ENCODE measurements at regions not wholly inside any gene's neighbourhood (a gene's known extent, or its start where the extent isn't known, plus 50 kb on each side); places are given as distances from the start of the nearest gene placed in this dataset.

DNA sequence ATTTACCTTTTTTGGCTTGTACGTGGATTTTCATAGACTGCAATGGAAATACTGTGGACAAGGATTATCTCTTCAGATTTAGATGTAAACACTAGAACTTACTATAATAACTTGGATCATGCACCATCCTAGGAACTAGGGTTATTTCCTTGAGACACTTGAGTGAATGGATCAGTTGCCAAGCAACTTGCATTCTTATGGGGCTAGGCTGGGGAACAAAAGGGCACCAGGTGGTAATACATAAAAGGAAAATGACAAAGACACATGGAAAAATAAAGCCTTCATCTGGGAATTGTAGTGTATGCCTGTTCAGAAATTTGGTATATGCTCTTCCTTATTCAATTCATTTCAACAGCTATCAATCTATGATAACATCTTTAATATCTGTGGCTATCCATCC lies 247.1 kb downstream of the SPRY1 start:
- CTCF ChIA-PET (ENCODE audit: partially characterized antibody): interaction anchor here (1.3 kb wide), 1 partner anchor 16 kb away, joined by 3 read pairs; no protein-coding TSS in a partner anchor
- Mint-ChIP-seq H3K4me1 (no peaks in the 10 kb centered on the region), H3K36me3 (no peaks in the 10 kb centered on the region), H3K27me3 (peaks cover 0 to 2% of the 10 kb centered on the region in 2 donors), H3K9me3 (peaks cover 0 to 5% (median 0%) of the 10 kb centered on the region in 8 donors), H3K4me3 (no peak overlapping the region), H3K27ac (no peak overlapping the region)
- H3K27me3 ChIP-seq (ENCODE audit: insufficient read depth, low read length): no peaks in the 10 kb centered on the region
- POLR2A ChIA-PET (ENCODE audit: partially characterized antibody): no interaction called here
- H3K27ac ChIP-seq (ENCODE audit: low read depth, low read length): no peak overlapping the region
- intact Hi-C loops (cut with micrococcal nuclease): no loop called here
- H3K4me1 ChIP-seq (ENCODE audit: insufficient read depth, low read length): no peaks in the 10 kb centered on the region
- no peaks in the 10 kb centered on the region for H3K36me3 ChIP-seq (ENCODE audit: insufficient read depth, low read length)
- H3K4me3 ChIP-seq (ENCODE audit: low read length in 2 of 2): no peak overlapping the region
- H3K9me3 ChIP-seq (ENCODE audit: control insufficient read depth in 1 of 2, low read length in 2 of 2): no peaks in the 10 kb centered on the region
- DNase-seq: no peak

DNA sequence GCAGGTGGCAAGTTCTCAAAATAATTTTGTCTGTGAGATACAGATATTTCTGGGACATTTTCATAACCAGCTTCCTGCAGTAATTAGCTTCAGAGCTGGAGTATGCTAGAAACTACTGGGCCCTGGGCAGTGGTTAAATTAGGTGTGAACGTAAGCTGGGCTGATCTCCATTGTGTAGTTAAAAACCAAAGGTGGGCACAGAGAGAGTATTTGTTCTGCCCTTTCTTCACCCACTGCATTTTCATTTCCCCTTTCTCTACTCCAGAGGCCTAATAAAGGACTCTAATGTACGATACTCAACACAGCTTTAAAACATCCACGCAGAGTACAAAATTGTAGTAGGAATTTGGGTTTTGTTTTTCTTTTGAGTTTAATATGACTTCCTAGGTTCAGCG lies 252.7 kb downstream of the SPRY1 start:
- intact Hi-C loops (cut with micrococcal nuclease): no loop called here
- H3K27me3 Mint-ChIP-seq: no peaks in the 10 kb centered on the region
- POLR2A ChIA-PET (ENCODE audit: partially characterized antibody): no interaction called here
- H3K4me3 Mint-ChIP-seq: no peak overlapping the region
- H3K27ac Mint-ChIP-seq: no peak overlapping the region
- Histone ChIP-seq H3K36me3 (ENCODE audit: insufficient read depth, low read length) (no peaks in the 10 kb centered on the region), H3K27ac (ENCODE audit: low read depth, low read length) (no peak overlapping the region), H3K27me3 (ENCODE audit: insufficient read depth, low read length) (no peaks in the 10 kb centered on the region), H3K4me3 (ENCODE audit: low read length in 2 of 2) (no peak overlapping the region), H3K9me3 (ENCODE audit: control insufficient read depth in 1 of 2, low read length in 2 of 2) (no peaks in the 10 kb centered on the region), H3K4me1 (ENCODE audit: insufficient read depth, low read length) (no peaks in the 10 kb centered on the region)
- H3K36me3 Mint-ChIP-seq: no peaks in the 10 kb centered on the region
- CTCF ChIA-PET (ENCODE audit: partially characterized antibody): interaction anchor here (1.5 kb wide), 1 partner anchor 85 kb away, joined by 3 read pairs; no protein-coding TSS in a partner anchor
- no peaks in the 10 kb centered on the region for H3K9me3 Mint-ChIP-seq
- H3K4me1 Mint-ChIP-seq: no peaks in the 10 kb centered on the region
- no peak for DNase-seq

DNA sequence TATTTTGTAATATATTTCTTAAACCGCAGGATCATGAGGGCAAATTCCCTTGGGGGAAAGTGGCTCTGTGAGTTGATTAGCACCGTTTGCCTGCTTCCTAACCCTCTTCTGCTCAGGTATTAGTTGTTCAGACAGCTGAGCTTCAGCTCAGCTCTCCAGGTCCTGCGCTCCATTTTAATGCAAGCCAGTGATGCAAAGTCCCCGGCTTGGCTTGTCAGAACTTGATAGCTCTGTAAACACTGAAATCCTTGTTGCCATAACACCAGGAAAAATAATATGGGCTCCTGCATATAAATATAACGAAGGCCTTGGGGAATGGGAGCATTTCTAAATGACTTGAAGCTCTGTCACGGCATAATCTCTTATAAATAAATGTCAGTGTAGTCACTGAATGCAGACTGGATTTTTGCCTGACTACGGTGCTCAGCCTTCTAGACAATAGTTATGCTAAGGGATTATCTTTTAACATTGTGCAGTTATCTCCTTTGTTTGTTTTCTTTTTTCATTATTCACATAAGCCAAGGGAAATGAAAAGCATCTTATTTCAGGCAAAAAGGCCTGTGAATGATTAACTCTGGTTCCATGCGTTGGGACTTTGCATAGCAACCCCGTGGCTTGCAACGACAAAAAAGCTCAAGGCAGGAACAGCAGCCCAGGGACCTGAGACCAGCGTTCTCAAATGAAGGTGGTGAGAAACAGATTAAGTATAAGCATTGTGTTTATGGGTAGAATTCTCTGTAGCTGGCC lies 253.2 kb downstream of the SPRY1 start:
- no peaks in the 10 kb centered on the region for H3K36me3 Mint-ChIP-seq
- Histone ChIP-seq H3K27me3 (ENCODE audit: insufficient read depth, low read length) (no peaks in the 10 kb centered on the region), H3K27ac (ENCODE audit: low read depth, low read length) (no peak overlapping the region), H3K4me1 (ENCODE audit: insufficient read depth, low read length) (no peaks in the 10 kb centered on the region), H3K9me3 (ENCODE audit: control insufficient read depth in 1 of 2, low read length in 2 of 2) (no peaks in the 10 kb centered on the region), H3K36me3 (ENCODE audit: insufficient read depth, low read length) (no peaks in the 10 kb centered on the region), H3K4me3 (ENCODE audit: low read length in 2 of 2) (no peak overlapping the region)
- H3K4me1 Mint-ChIP-seq: no peaks in the 10 kb centered on the region
- DNase-seq: no peak
- H3K27ac Mint-ChIP-seq: no peak overlapping the region
- ChIA-PET POLR2A (ENCODE audit: partially characterized antibody) (no interaction called here), CTCF (ENCODE audit: partially characterized antibody) (interaction anchor here (0.8 to 1.5 kb wide), 3 partner anchors 10 to 86 kb away, joined by 3 read pairs; no protein-coding TSS in a partner anchor)
- no peaks in the 10 kb centered on the region for H3K27me3 Mint-ChIP-seq
- H3K4me3 Mint-ChIP-seq: no peak overlapping the region
- no peaks in the 10 kb centered on the region for H3K9me3 Mint-ChIP-seq
- intact Hi-C loops (cut with micrococcal nuclease): no loop called here

DNA sequence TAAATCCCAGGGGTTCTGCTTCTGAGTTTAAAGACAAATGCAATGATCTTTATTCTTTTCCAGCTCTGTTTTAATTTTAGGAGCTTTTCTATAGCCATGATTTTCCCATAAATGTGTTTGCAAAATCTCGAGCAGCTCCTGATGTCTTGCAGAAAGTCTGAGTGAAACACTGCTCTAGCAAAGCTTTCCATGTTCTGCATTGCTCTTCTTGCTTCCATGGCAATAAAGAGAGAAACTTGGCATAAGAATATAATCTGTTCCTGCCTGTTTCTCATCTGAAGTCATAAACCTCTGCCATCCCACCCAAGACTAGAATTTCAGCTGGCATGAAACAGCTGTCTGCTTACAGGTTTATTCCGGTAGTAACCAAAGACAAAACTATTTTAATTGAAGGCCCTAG lies 254.5 kb downstream of the SPRY1 start:
- Mint-ChIP-seq H3K27ac (no peak overlapping the region), H3K36me3 (no peaks in the 10 kb centered on the region), H3K9me3 (peaks cover 0 to 2% (median 0%) of the 10 kb centered on the region in 8 donors), H3K4me1 (no peaks in the 10 kb centered on the region), H3K4me3 (no peak overlapping the region), H3K27me3 (no peaks in the 10 kb centered on the region)
- DNase-seq: no peak
- no peaks in the 10 kb centered on the region for H3K4me1 ChIP-seq (ENCODE audit: insufficient read depth, low read length)
- ChIA-PET CTCF (ENCODE audit: partially characterized antibody) (interaction anchor here (1.0 kb wide), 1 partner anchor 9 kb away, joined by 3 read pairs; no protein-coding TSS in a partner anchor), POLR2A (ENCODE audit: partially characterized antibody) (no interaction called here)
- intact Hi-C loops (cut with micrococcal nuclease): no loop called here
- no peaks in the 10 kb centered on the region for H3K27me3 ChIP-seq (ENCODE audit: insufficient read depth, low read length)
- H3K27ac ChIP-seq (ENCODE audit: low read depth, low read length): no peak overlapping the region
- no peaks in the 10 kb centered on the region for H3K36me3 ChIP-seq (ENCODE audit: insufficient read depth, low read length)
- H3K4me3 ChIP-seq (ENCODE audit: low read length in 2 of 2): no peak overlapping the region
- no peaks in the 10 kb centered on the region for H3K9me3 ChIP-seq (ENCODE audit: control insufficient read depth in 1 of 2, low read length in 2 of 2)

DNA sequence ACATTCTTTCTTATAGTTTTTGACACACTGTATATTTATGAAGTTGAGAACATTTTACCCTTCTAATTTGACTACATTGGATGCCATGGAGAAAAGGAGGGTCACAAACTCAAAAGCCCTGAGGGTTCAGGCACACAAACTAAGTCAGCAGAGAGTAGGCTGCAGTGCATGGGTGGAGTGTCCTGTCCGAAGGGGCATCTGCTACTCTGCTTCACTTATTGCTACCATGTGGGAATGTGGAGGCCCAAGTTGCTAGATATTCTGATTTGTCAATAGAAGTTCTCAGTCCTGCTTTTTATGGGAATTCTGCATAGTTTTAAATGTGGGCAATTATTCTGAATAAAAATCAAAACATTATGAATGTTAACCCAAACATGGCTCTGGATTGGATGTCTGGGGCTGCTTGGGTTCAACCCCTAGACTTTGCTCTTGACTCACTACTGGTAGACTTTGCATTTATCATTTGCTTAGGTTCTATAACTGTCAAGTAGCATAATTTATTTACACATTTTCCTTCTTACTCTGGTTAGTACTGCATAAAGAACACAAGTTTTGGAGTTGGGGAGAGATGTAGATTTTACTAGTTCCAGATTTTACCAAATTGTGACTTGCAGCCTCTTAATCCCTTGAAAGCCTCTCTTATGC lies 255.1 kb downstream of the SPRY1 start:
- Mint-ChIP-seq H3K36me3 (no peaks in the 10 kb centered on the region), H3K27ac (no peak overlapping the region), H3K4me3 (no peak overlapping the region), H3K4me1 (no peaks in the 10 kb centered on the region), H3K9me3 (peaks cover 0 to 2% (median 0%) of the 10 kb centered on the region in 8 donors), H3K27me3 (no peaks in the 10 kb centered on the region)
- Histone ChIP-seq H3K4me3 (ENCODE audit: low read length in 2 of 2) (no peak overlapping the region), H3K27ac (ENCODE audit: low read depth, low read length) (no peak overlapping the region), H3K36me3 (ENCODE audit: insufficient read depth, low read length) (no peaks in the 10 kb centered on the region), H3K4me1 (ENCODE audit: insufficient read depth, low read length) (no peaks in the 10 kb centered on the region), H3K9me3 (ENCODE audit: control insufficient read depth in 1 of 2, low read length in 2 of 2) (no peaks in the 10 kb centered on the region), H3K27me3 (ENCODE audit: insufficient read depth, low read length) (no peaks in the 10 kb centered on the region)
- POLR2A ChIA-PET (ENCODE audit: partially characterized antibody): no interaction called here
- DNase-seq: no peak
- CTCF ChIA-PET (ENCODE audit: partially characterized antibody): no interaction called here
- intact Hi-C loops (cut with micrococcal nuclease): no loop called here

DNA sequence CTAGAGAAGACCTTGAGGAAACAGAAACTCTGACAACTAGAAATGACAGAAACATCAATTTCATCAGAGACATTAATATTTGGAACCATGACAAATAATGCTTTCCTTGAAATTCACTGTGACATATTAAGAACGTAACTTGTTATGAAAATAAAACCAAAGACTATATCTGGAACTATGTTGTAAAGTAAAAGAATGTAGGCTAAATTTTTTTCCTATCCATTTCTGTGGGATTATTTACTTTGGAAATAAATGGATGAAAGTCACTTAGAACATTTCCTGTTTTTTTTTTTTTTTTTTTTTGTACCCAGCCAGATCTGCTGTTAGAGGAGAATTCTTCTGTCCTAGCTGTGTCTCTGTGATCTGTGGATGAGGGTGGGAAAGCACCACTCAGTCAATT lies 255.9 kb downstream of the SPRY1 start:
- no peaks in the 10 kb centered on the region for H3K9me3 ChIP-seq (ENCODE audit: control insufficient read depth in 1 of 2, low read length in 2 of 2)
- no peaks in the 10 kb centered on the region for H3K4me1 ChIP-seq (ENCODE audit: insufficient read depth, low read length)
- H3K36me3 Mint-ChIP-seq: peaks cover 0 to 5% of the 10 kb centered on the region in 2 donors
- no peaks in the 10 kb centered on the region for H3K4me1 Mint-ChIP-seq
- H3K27ac Mint-ChIP-seq: no peak overlapping the region
- no peak overlapping the region for H3K27ac ChIP-seq (ENCODE audit: low read depth, low read length)
- H3K9me3 Mint-ChIP-seq: peaks cover 0 to 6% (median under 1%) of the 10 kb centered on the region in 8 donors
- CTCF ChIA-PET (ENCODE audit: partially characterized antibody): interaction anchor here (0.7 kb wide), 1 partner anchor 88 kb away, joined by 3 read pairs; no protein-coding TSS in a partner anchor
- H3K4me3 Mint-ChIP-seq: no peak overlapping the region
- no peak overlapping the region for H3K4me3 ChIP-seq (ENCODE audit: low read length in 2 of 2)
- POLR2A ChIA-PET (ENCODE audit: partially characterized antibody): no interaction called here
- H3K27me3 Mint-ChIP-seq: peaks cover 0 to 2% of the 10 kb centered on the region in 2 donors
- intact Hi-C loops (cut with micrococcal nuclease): no loop called here
- no peaks in the 10 kb centered on the region for H3K36me3 ChIP-seq (ENCODE audit: insufficient read depth, low read length)
- DNase-seq: no peak
- H3K27me3 ChIP-seq (ENCODE audit: insufficient read depth, low read length): no peaks in the 10 kb centered on the region

DNA sequence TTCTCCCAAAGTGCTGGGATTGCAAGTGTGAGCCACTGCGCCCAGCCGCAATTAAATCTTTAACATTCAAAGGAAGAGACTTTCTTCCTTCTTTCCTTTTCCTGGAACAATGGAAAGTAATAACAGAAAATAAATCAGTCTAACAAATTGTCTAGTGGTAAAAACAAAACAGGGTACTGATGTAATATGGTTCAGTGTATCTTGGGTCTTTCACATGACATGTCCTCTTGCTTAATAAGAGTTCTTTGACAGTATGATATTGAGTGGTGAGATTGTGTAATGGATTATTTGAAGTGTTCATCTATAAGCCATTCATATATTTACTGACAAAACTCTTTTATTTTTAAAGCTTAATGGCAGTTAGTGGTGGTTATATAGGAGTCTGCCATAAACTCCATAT lies 256.6 kb downstream of the SPRY1 start:
- no peak overlapping the region for H3K27ac ChIP-seq (ENCODE audit: low read depth, low read length)
- H3K27me3 ChIP-seq (ENCODE audit: insufficient read depth, low read length): no peaks in the 10 kb centered on the region
- Mint-ChIP-seq H3K4me3 (no peak overlapping the region), H3K9me3 (peaks cover 0 to 7% (median under 1%) of the 10 kb centered on the region in 8 donors), H3K27ac (no peak overlapping the region), H3K36me3 (peaks cover 0 to 5% of the 10 kb centered on the region in 2 donors), H3K4me1 (no peaks in the 10 kb centered on the region), H3K27me3 (peaks cover 0 to 2% of the 10 kb centered on the region in 2 donors)
- no peaks in the 10 kb centered on the region for H3K4me1 ChIP-seq (ENCODE audit: insufficient read depth, low read length)
- CTCF ChIA-PET (ENCODE audit: partially characterized antibody): interaction anchor here (0.7 kb wide), 1 partner anchor 89 kb away, joined by 3 read pairs; no protein-coding TSS in a partner anchor
- DNase-seq: no peak
- no peaks in the 10 kb centered on the region for H3K36me3 ChIP-seq (ENCODE audit: insufficient read depth, low read length)
- POLR2A ChIA-PET (ENCODE audit: partially characterized antibody): no interaction called here
- H3K4me3 ChIP-seq (ENCODE audit: low read length in 2 of 2): no peak overlapping the region
- intact Hi-C loops (cut with micrococcal nuclease): no loop called here
- H3K9me3 ChIP-seq (ENCODE audit: control insufficient read depth in 1 of 2, low read length in 2 of 2): no peaks in the 10 kb centered on the region
